ENCODE measurements at regions not wholly inside any gene's neighbourhood (a gene's known extent, or its start where the extent isn't known, plus 50 kb on each side); places are given as distances from the start of the nearest gene placed in this dataset.

GRCh38 chr11:97019754-97020153 is 629.9 kb downstream of the JRKL start:
- Histone ChIP-seq H3K79me2 (replicated peaks; ENCODE audit: insufficient read depth) (no peaks in the 10 kb centered on the region), H3K27ac (ENCODE audit: low read depth) (no peak overlapping the region), H3K36me3 (ENCODE audit: insufficient read depth) (no peaks in the 10 kb centered on the region), H2AFZ (no peak overlapping the region), H3F3A (replicated peaks; ENCODE audit: low read depth) (no peaks in the 10 kb centered on the region), H4K20me1 (replicated peaks; ENCODE audit: insufficient read depth) (no peaks in the 10 kb centered on the region), H3K27me3 (ENCODE audit: insufficient read depth) (no peaks in the 10 kb centered on the region), H3K9me2 (ENCODE audit: insufficient read depth) (no peaks in the 10 kb centered on the region), H3K4me1 (ENCODE audit: insufficient read depth) (no peaks in the 10 kb centered on the region), H3K4me2 (no peak overlapping the region), H3K4me3 (no peak overlapping the region)
- DNase-seq (ENCODE audit: low spot score) (no peak), ATAC-seq (no peak)
- Mint-ChIP-seq H3K4me1 (no peaks in the 10 kb centered on the region), H3K9me3 (peaks cover 5% of the 10 kb centered on the region; the same call in 2 of the 3 replicates), H3K36me3 (ENCODE audit: low read depth) (no peaks in the 10 kb centered on the region), H3K27me3 (ENCODE audit: insufficient read depth, low read depth, poor library complexity) (no peaks in the 10 kb centered on the region), H3K4me3 (no peak overlapping the region), H3K27ac (no peak overlapping the region)
- TF ChIP-seq EZH2 (IDR thresholded peaks at IDR 0.05; ENCODE audit: low read depth, unreplicated experiment) (no peak), POLR2AphosphoS5 (IDR thresholded peaks at IDR 0.05; ENCODE audit: low read depth) (no peak), EZH2phosphoT487 (IDR thresholded peaks at IDR 0.05; ENCODE audit: unreplicated experiment) (no peak)

- Histone ChIP-seq H3K4me1 (ENCODE audit: insufficient read depth) (no peaks in the 10 kb centered on the region), H2AFZ (no peak overlapping the region), H3K27ac (ENCODE audit: low read depth) (no peak overlapping the region), H3F3A (replicated peaks; ENCODE audit: low read depth) (no peaks in the 10 kb centered on the region), H3K9me2 (ENCODE audit: insufficient read depth) (no peaks in the 10 kb centered on the region), H3K27me3 (ENCODE audit: insufficient read depth) (no peaks in the 10 kb centered on the region), H3K4me3 (no peak overlapping the region), H4K20me1 (replicated peaks; ENCODE audit: insufficient read depth) (no peaks in the 10 kb centered on the region), H3K79me2 (replicated peaks; ENCODE audit: insufficient read depth) (no peaks in the 10 kb centered on the region), H3K36me3 (ENCODE audit: insufficient read depth) (no peaks in the 10 kb centered on the region), H3K4me2 (no peak overlapping the region)
- Mint-ChIP-seq H3K9me3 (peaks cover 7% of the 10 kb centered on the region; the same call in 2 of the 3 replicates), H3K36me3 (ENCODE audit: low read depth) (no peaks in the 10 kb centered on the region), H3K4me3 (no peak overlapping the region), H3K4me1 (no peaks in the 10 kb centered on the region), H3K27me3 (ENCODE audit: insufficient read depth, low read depth, poor library complexity) (no peaks in the 10 kb centered on the region), H3K27ac (no peak overlapping the region)
- TF ChIP-seq REST (IDR thresholded peaks at IDR 0.05; ENCODE audit: unreplicated experiment) (peak; percentile 29), ZNF462 (CRISPR knock-in tag; IDR thresholded peaks at IDR 0.05) (no peak), EZH2 (IDR thresholded peaks at IDR 0.05; ENCODE audit: low read depth, unreplicated experiment) (no peak), ETS1 (IDR thresholded peaks at IDR 0.05) (no peak)
- no peak for DNase-seq (ENCODE audit: low spot score)
- no peak for ATAC-seq
Measured at GRCh38 chr11:97022955-97023354, 633.1 kb downstream of the JRKL start.

Measured in GM23338 (cell line).